B cell (primary cell): ENCODE measurements at regions not wholly inside any gene's neighbourhood (a gene's known extent, or its start where the extent isn't known, plus 50 kb on each side); places are given as distances from the start of the nearest gene placed in this dataset.

Source experiments
- ATAC-seq: fragments of 200-7000 bp; cut with Tn5 transposase; one replicate; pipeline ENCODE4 v1.10.0; 2021; ENCODE audit warnings: low read depth, mild to moderate bottlenecking, moderate number of reproducible peaks, moderate library complexity
- CTCF ChIA-PET: fragments of 350-600 bp; sonication (Branson Sonifier 250); formaldehyde crosslinking; loops from one replicate; lab custom pipeline; 2021; ENCODE audit warnings: antibody characterized with exemption, inconsistent platforms; lab: Charles Lee
- POLR2A ChIA-PET: fragments of 350-600 bp; sonication (Branson Sonifier 250); formaldehyde crosslinking; loops from one replicate; lab custom pipeline; 2021; ENCODE audit warnings: antibody characterized with exemption; lab: Charles Lee
- DNase-seq: peaks from one replicate; pipeline ENCODE4 v3.0.0; 2013
- H2AFZ ChIP-seq: 2 replicates; pipeline ENCODE4 v1.6.1; 2012; ENCODE audit warnings: mild to moderate bottlenecking, low read depth, low read length; ENCODE audit not compliant: insufficient read depth, poor library complexity, severe bottlenecking
- H3K27ac ChIP-seq, 2 donors: 1 replicate in 1 of 2; 2 replicates in 1 of 2; pipeline ENCODE4 v1.5.1; 2012 to 2013; ENCODE audit warnings: low read length in 2 of 2, mild to moderate bottlenecking in 2 of 2, moderate library complexity in 1 of 2
- H3K27me3 ChIP-seq, 4 experiments: fragments of 200-600 bp in 1 of 4; sonication (generic) in 1 of 4; replicated peaks in 1 of 4; 1 replicate in 2 of 4; 2 replicates in 2 of 4; pipeline versions ENCODE4 v1.6.1 to v1.7.0; 2013 to 2016; ENCODE audit warnings: low read length in 3 of 4, mild to moderate bottlenecking in 2 of 4, mixed read lengths in 1 of 4, moderate library complexity in 1 of 4; ENCODE audit not compliant: insufficient read depth in 4 of 4, control insufficient read depth in 3 of 4; ENCODE audit errors: control extremely low read depth in 1 of 4
- H3K36me3 ChIP-seq, 2 experiments: replicated peaks in 1 of 2; 1 replicate in 1 of 2; 2 replicates in 1 of 2; pipeline versions ENCODE4 v1.6.1 to v1.7.1; 2013; ENCODE audit warnings: low read length in 1 of 2; ENCODE audit not compliant: insufficient read depth in 2 of 2, control insufficient read depth in 1 of 2; ENCODE audit errors: control extremely low read depth in 1 of 2, extremely low read depth in 1 of 2
- H3K4me1 ChIP-seq, 2 donors: fragments of 200-600 bp in 1 of 2; sonication (generic) in 1 of 2; 1 replicate in 1 of 2; 2 replicates in 1 of 2; pipeline versions ENCODE4 v1.5.1 to v1.6.1; 2013 to 2017; ENCODE audit warnings: low read length in 2 of 2; ENCODE audit not compliant: control insufficient read depth in 2 of 2, insufficient read depth in 2 of 2
- H3K4me2 ChIP-seq: replicated peaks from 2 replicates; pipeline ENCODE3; 2012; ENCODE audit warnings: mild to moderate bottlenecking, low read depth, low read length; ENCODE audit not compliant: poor library complexity, severe bottlenecking
- H3K4me3 ChIP-seq, 5 experiments: fragments of 200-600 bp in 1 of 5; sonication (generic) in 1 of 5; 1 replicate in 3 of 5; 2 replicates in 2 of 5; pipeline versions ENCODE4 v1.5.1 to v1.7.0; 2011 to 2016; ENCODE audit warnings: low read length in 4 of 5, mild to moderate bottlenecking in 4 of 5, low read depth in 2 of 5, control low read depth in 1 of 5, moderate library complexity in 1 of 5; ENCODE audit not compliant: insufficient read depth in 1 of 5; ENCODE audit errors: control extremely low read depth in 1 of 5, extremely low read depth in 1 of 5
- H3K79me2 ChIP-seq: fragments of 200-600 bp; sonication (generic); one replicate; pipeline ENCODE4 v1.6.0; 2016; ENCODE audit warnings: low read length; ENCODE audit not compliant: control insufficient read depth, insufficient read depth
- H3K9ac ChIP-seq: fragments of 200-600 bp; sonication (generic); 2 replicates; pipeline ENCODE4 v1.6.1; 2017; ENCODE audit warnings: mild to moderate bottlenecking, low read length, moderate library complexity
- H3K9me3 ChIP-seq, 3 donors: one replicate each; pipeline versions ENCODE4 v1.6.1 to v1.7.1; 2013; ENCODE audit warnings: low read length in 2 of 3; ENCODE audit not compliant: control insufficient read depth in 2 of 3, insufficient read depth in 1 of 3; ENCODE audit errors: control extremely low read depth in 1 of 3
- H4K20me1 ChIP-seq: 2 replicates; pipeline ENCODE4 v1.6.0; 2012; ENCODE audit warnings: mild to moderate bottlenecking, low read length; ENCODE audit not compliant: insufficient read depth, control insufficient read depth, poor library complexity, severe bottlenecking
- H3K27ac Mint-ChIP-seq: one replicate; pipeline ENCODE4 v1.8.0; 2021; ENCODE audit warnings: mixed read lengths
- H3K27me3 Mint-ChIP-seq: one replicate; pipeline ENCODE4 v1.8.0; 2021; ENCODE audit warnings: mixed read lengths
- H3K4me1 Mint-ChIP-seq: one replicate; pipeline ENCODE4 v1.8.0; 2021; ENCODE audit warnings: mixed read lengths
- H3K4me3 Mint-ChIP-seq: one replicate; pipeline ENCODE4 v1.8.0; 2021; ENCODE audit warnings: mixed read lengths
- H3K9me3 Mint-ChIP-seq: one replicate; pipeline ENCODE4 v1.8.0; 2022; ENCODE audit warnings: mixed read lengths; ENCODE audit not compliant: insufficient read depth
- EZH2 ChIP-seq: IDR thresholded peaks from 2 replicates; pipeline ENCODE4 v1.6.1; 2012; ENCODE audit warnings: borderline replicate concordance, low read depth, mild to moderate bottlenecking, moderate library complexity, low read length; ENCODE audit not compliant: insufficient read depth, poor library complexity, severe bottlenecking
- WGBS: methylation state at CpG from one replicate; pipeline ENCODE4 v1.1.5; 2013; ENCODE audit warnings: missing lambda C conversion rate; ENCODE audit not compliant: insufficient coverage; 5-methylcytosine and 5-hydroxymethylcytosine counted together
- intact Hi-C: fragments of 100-400 bp; cut with micrococcal nuclease; formaldehyde crosslinking; loops from one replicate; pipeline ENCODE4 v1.10.0; 2022
- TF ChIP-seq, protein P1 (sequence below): fragments of 200-600 bp; IDR thresholded peaks from one replicate; pipeline ENCODE4 v1.8.0; 2022; ENCODE audit warnings: antibody characterized with exemption, mild to moderate bottlenecking

DNA sequence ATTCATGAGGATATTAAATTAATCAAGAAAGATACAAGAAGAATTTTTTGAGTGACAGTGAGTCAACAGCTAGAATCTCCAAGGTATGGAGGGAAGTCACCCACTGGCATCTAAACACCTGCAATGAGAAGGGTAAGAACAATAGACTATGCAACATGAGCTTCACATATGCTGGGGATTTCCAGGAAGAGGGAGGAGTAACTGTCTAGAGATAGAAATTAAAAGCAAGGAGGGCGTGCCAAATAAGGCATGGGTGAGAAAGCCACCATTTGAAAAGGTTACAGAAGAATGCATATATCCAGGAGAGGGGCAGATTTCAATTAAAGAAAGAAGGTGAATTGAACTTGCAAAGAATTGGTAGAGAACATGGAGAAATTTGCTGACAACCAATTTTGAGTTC, 365.7 kb downstream of the GPR37 start:
- Mint-ChIP-seq H3K27me3 (no peaks in the 10 kb centered on the region), H3K4me3 (no peak overlapping the region), H3K4me1 (no peaks in the 10 kb centered on the region), H3K9me3 (peaks cover 3% of the 10 kb centered on the region), H3K27ac (no peak overlapping the region)
- Histone ChIP-seq H3K79me2 (no peaks in the 10 kb centered on the region), H3K4me1 (no peaks in the 10 kb centered on the region), H3K4me3 (no peak overlapping the region), H3K36me3 (no peaks in the 10 kb centered on the region), H3K9me3 (no peaks in the 10 kb centered on the region), H3K9ac (no peak overlapping the region), H4K20me1 (no peaks in the 10 kb centered on the region), H3K27me3 (no peaks in the 10 kb centered on the region), H3K4me2 (no peak overlapping the region), H2AFZ (no peak overlapping the region), H3K27ac (no peak overlapping the region)
- no peak for ATAC-seq
- TF ChIP-seq EZH2 = no peak
- TF ChIP-seq, protein P1, sequence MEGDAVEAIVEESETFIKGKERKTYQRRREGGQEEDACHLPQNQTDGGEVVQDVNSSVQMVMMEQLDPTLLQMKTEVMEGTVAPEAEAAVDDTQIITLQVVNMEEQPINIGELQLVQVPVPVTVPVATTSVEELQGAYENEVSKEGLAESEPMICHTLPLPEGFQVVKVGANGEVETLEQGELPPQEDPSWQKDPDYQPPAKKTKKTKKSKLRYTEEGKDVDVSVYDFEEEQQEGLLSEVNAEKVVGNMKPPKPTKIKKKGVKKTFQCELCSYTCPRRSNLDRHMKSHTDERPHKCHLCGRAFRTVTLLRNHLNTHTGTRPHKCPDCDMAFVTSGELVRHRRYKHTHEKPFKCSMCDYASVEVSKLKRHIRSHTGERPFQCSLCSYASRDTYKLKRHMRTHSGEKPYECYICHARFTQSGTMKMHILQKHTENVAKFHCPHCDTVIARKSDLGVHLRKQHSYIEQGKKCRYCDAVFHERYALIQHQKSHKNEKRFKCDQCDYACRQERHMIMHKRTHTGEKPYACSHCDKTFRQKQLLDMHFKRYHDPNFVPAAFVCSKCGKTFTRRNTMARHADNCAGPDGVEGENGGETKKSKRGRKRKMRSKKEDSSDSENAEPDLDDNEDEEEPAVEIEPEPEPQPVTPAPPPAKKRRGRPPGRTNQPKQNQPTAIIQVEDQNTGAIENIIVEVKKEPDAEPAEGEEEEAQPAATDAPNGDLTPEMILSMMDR = no peak
- WGBS = 40% methylated on average over 1 of the region's 1 CpG
- POLR2A ChIA-PET = no interaction called here
- DNase-seq = no peak
- CTCF ChIA-PET = no interaction called here
- intact Hi-C loops = no loop called here

DNA sequence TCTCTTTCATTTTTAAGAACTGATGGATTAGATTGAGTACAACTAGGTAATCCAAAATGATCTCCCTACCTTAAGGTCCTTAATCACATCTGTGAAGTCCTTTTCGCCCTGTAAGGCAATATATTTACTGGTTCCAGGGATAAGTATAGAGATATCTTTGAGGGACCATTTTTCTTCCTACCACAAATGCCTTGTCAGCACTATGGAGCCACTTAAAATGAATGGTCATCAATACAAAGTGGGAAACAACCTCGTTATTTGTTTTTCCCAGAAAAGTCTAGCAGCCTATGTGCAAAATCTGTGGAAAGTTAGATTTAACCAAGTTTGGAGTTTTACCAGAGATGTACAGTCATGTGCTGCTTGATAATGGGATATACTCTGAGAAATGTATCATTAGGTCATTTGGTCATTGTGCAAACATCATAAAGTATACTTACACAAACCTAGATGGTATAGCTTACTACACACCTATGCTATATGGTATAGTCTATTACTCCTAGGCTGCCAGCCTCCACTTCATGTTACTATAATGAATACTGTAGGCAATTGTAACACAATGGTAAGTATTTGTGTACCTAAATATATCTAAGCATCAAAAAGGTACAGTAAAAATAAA, 366.2 kb upstream of the TMEM229A start:
- Mint-ChIP-seq H3K4me3 (no peak overlapping the region), H3K27me3 (no peaks in the 10 kb centered on the region), H3K4me1 (no peaks in the 10 kb centered on the region), H3K9me3 (peaks cover 3% of the 10 kb centered on the region), H3K27ac (no peak overlapping the region)
- Histone ChIP-seq H3K27ac (no peak overlapping the region), H2AFZ (no peak overlapping the region), H3K4me2 (no peak overlapping the region), H3K4me3 (no peak overlapping the region), H3K4me1 (no peaks in the 10 kb centered on the region), H3K27me3 (no peaks in the 10 kb centered on the region), H4K20me1 (no peaks in the 10 kb centered on the region), H3K9me3 (no peaks in the 10 kb centered on the region), H3K36me3 (no peaks in the 10 kb centered on the region), H3K9ac (no peak overlapping the region), H3K79me2 (no peaks in the 10 kb centered on the region)
- ChIA-PET CTCF (no interaction called here), POLR2A (no interaction called here)
- TF ChIP-seq, protein P1 = no peak
- no peak for TF ChIP-seq EZH2
- intact Hi-C loops = no loop called here
- DNase-seq (no peak), ATAC-seq (no peak)
- no CpG with 5 or more reads among the region's 2 CpGs for WGBS
